ENCODE measurements at regions not wholly inside any gene's neighbourhood (a gene's known extent, or its start where the extent isn't known, plus 50 kb on each side); places are given as distances from the start of the nearest gene placed in this dataset.

DNA sequence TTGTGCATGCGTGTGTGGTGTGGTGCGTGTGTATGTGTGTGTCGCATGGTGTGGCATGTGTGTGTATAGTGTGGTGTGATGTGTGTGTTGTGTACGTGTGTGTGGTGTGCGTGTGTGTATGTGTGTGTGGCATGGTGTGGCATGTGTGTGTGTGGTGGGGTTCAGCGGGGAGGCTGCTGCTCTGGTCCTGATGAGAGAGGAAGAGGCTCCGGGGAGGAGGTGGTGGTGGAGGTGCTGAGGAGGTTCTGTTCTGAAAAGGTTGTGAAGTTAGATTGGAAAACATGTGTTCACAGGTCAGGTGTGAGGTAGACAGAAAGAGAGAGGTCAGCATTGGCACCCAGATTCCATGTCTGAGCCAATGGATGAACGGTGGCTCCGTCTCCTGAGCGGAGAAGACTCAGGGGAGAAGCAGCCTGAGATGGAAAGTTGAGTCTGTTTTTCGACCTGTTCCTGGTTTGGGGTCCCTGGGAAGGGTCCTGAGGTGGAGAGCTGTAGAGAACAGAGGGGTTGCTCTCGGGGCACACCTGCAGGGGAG is 67.2 kb upstream of the HDAC4 start:
- DNase-seq (ENCODE audit: low spot score) = no peak

DNA sequence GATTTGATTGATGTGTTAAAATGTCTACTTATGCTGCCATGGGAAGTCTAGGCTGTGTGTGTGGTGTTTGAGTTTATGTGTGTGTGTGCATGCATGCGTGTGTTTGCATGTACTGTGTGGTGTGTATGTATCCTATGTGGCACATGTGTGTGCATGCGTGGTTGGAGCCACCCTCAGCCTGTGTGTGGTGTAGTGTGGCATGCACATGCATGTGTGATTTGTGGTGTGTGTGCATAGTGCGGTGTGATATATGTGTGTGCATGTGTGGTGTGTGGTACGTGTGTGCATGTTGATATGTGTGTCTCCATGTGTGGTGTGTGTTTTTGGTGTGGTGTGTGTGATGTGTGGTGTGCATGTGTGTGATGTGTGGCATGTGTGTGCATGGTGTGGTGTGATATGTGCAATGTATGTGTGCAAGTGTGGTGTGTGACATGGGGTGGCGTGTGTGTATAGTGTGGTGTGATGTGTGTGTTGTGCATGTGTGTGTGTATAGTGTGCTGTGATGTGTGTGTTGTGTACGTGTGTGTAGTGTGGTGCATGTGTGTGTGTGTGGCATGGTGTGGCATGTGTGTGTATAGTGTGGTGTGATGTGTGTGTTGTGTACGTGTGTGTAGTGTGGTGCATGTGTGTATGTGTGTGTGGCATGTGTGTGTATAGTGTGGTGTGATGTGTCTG is 66.6 kb upstream of the HDAC4 start:
- no peak for DNase-seq (ENCODE audit: low spot score)

DNA sequence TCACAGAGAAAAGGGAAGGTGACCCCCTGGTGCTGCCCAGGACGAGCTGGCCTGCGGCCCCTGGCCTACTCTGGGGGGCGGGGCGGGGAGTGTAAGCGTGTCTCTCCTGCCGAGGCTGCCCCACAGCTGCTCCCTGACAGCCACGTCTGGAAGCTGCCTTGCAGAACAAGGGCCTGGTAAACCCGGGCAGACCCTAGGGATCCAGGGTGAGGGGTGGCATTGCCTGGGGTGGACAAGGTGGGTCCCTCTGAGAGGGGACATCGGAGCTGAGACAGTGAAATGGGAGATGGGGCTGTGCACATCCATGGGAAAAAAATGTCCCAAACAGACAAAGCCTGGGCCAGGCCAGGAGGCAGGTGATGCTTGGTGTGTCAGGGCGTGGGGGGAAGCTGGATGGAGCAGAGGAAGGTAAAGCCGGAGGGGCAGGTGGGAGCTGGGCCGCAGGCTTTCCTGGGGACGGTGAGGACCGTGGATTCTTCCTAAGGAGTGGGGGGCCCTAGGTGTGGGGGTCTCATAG is 66.0 kb upstream of the HDAC4 start:
- DNase-seq (ENCODE audit: low spot score) = no peak

DNA sequence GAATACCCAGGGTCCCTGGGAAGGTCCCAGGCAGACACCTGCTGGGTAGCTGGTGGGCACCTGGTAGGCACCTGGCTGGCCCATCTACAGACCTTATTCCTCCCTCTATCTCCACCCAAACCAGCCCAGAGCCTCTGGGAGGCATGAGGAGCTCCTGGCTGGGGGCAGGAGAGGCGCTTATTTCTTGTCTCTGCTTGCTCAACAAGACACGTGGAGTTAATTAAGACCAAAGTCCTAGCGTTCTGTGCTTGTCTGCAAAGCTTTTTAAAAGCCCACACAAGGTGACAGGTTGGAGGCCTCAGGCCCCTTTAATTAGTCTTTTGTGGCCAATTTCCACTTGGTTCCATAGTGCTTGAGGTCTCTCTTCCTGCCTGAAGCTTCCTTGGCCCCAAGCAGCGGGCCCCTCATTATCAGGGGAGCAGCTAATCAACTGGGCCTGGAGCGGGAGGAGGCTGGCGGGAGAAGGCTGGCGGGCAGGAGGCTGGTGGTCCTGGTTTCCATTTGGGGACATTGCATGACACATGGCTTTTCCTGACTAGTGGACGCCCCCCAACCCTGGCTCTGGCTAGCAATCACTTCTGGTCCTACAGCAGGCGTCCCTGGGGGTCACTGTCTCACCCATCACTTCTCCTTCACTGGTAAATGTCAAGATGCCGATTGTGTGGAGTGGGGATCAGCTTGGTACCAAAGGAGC is 65.4 kb upstream of the HDAC4 start:
- no peak for DNase-seq (ENCODE audit: low spot score)

DNA sequence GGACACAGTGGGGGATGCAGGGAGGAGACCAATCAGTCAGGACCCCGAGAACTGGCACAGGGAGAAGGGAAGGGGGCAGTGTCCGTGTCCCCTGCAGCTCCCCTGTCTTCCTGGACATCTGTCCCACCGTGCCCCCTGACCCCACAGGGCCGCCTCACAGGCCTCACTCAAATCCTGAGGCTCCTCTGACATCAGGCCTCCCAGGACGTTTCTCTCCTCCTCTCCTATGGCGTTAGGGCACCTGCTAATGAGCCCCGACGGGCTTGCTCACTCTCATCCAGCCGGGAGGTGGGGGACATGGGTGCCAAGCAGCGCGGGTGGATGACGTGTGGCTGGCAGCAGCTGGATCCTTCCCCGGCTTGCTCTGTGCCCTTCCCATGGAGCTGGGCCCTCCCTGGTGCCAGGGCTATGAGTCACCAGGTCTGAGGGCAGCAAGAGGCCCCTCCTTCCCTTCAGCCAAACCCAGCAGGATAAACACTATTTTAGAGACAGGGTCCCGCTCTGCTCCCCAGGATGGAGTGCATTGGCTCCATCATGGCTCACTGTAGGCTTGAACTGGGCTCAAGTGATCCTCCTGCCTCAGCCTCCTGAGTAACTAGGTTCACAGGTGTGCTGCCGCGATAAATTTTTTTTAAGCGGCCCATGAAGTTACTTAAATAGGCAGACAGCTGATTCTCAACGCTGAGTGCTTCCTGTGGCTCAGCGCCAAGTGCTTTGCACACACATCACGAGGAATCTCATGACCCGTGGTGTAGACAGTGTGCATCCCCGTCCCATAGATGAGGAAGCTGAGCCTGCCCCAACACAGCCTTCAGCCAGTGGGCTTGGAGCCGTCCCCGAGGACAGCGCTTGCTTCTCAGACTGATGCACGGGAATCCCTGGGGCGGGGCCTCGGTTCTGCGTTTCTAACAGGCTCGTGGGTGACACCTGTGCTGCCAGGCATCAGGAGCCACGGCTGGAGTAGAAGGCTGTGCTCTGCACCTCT is 64.5 kb upstream of the HDAC4 start:
- DNase-seq (ENCODE audit: low spot score) = peak; percentile 87

DNA sequence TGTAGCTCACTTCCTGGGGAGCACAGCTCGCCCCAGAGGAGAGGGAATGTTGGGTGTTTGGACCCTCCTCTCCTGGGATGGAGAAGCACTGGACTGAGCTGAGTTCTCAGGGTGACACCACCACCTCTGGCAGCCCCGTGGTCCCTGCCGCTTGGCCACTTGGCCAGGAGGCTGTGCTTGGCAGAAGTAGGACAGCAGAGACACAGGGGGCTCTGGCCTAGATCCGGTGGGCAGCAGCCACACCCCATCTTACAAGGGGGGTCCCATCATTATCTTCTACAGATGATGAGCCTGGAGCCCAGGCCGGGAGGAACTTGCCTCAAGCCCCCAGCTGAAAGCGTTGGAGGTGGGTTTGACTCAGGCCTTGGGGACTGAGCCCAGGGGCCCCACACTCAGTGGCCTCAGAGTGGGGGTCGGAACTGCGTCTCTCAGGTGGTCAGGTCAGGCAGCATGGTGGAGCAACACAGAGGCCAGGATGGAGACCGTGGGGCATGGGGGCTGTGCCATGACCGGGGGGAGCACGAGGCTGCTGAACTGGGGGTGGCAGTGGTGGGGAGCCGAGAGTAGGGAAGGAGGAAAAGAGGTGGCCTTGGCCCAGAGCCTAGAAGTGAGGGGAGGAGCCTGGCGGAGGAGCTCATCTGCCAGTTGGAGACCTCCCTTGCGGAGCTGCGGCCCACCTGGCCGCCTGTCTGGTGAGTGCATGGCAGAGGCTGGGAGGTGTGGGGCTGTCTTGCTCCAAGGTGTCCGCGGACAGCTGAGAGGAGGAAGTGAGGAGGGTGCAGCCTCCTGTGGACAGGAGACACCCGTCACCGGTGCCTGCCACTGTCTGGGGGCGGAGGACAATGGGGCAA is 63.6 kb upstream of the HDAC4 start:
- no peak for DNase-seq (ENCODE audit: low spot score)

DNA sequence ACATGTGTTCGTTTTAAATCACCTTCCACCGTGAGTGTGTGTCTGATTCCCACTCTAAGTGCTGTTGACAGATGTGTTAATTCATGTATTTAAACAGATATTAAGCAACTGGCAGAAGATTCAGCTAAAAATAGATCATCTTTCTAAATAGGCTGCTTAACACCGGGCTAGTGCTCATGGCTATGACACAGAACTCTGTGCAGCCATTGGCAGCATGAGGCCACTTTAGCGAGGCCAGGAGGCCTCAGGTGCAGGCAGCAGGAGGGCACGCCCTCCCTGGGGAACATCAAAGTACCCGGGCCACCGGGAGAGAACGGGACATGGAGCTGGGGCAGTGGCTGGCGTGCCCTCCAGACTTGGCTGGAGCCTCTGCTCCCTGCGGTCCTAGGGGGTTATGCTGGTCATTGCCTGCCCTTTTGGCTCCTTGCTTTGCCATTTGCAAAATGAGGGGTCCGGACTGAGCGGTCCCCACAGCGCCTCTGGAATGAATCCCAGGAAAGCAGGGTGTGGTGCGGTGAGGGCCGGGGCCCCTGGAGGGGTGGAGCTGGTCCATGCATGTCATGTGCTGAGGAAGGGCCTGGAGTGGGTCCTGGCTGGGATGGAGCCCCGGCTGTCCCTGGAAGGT is 62.8 kb upstream of the HDAC4 start:
- DNase-seq (ENCODE audit: low spot score) = peak; percentile 58

DNA sequence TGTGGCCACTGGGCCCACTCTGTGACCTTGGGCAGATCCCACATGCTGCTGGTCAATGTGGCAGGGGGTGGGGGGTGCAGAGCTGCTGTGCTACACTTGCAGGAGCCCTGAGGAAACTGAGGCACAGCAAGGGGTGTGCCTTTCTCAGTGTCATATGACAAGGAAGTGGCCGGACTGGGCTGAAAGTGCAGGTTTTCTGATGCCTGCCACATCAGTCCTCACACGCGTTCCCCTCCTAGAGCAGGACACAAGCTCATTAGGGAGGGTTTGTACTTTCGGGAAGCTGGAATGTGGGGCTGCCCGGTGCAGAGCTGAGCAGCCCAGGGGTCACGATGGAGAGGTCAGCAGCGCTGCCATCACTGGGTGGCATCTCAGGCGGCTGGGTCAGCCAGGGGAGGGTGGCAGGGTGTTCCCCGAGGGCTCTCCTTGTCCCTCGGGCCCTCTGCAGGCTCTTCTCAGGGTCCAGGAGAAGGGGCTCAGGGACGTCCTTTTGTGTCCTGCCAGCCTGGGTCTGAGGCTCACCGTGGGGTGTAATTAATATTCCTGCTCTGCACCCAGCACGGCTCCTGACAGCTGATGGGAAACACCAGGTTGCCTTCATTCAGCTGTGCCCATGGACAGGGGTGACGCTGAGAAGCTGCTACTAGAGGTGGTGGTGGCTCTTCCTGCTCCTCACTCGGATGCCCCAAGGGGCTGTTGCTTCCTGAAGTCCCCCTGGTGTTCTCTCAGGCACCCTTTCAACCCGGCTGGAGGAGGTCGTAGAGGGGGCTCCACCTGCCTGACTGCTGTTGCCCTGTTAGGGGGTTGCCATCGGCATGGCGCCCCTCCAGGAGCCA is 62.1 kb upstream of the HDAC4 start:
- no peak for DNase-seq (ENCODE audit: low spot score)

DNA sequence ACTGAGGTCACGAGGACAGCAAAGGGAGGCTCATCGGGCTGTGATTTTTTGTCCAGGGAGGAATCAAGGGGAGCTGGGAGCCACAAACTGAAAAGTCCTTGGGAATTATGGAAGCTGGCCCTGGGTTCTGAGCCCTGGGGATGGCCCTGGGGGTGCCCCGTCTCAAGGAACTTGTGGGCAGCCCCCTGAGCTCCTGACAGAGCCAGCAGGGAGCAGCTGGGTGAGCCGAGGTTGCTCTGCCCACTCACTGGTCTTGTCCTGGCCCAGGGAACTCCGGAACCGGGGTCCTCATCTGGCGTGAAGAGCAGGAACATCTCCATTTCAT is 61.3 kb upstream of the HDAC4 start:
- DNase-seq (ENCODE audit: low spot score) = no peak

DNA sequence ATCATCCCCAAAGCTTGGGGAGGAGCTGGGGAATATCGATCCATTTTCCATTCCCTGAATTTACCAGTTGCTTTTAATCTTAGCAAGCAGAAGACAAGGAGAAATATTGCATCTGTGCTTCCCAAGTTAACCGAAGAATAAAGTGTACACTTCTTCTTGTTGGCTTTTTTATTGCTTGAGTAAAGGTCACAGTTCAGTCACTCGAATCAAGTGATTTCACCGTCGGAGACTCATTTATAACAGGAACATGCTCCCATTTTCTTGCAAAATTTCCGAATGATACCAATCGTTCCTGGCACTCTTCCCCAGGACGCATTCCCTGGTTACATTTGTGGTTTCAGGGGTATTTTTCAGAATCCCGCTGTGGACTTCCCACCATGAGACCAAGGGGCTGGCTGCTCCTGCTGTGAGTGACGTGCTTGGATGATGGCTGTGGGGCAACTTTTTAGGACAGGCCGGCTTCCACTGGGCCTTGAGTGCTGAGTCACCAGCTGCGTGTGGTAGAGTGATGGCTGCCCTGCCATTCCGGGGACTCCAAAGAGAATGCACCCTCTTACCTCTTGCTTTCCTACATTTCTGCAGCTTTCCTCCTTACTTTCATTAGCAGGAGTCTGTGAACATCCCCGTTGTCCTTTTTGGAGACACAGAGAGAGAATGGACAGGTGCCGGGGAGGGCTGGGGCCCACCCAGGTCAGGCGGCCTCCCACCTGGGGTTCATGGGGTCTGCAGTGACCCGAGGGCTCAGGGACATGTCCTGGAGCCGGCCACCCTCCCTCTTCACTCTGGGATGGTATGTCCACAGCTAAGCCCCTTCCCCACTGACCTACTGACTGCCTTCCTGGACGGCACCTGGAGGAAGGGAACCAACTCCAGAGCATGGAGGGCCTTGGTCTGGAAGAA is 60.7 kb upstream of the HDAC4 start:
- no peak for DNase-seq (ENCODE audit: low spot score)

DNA sequence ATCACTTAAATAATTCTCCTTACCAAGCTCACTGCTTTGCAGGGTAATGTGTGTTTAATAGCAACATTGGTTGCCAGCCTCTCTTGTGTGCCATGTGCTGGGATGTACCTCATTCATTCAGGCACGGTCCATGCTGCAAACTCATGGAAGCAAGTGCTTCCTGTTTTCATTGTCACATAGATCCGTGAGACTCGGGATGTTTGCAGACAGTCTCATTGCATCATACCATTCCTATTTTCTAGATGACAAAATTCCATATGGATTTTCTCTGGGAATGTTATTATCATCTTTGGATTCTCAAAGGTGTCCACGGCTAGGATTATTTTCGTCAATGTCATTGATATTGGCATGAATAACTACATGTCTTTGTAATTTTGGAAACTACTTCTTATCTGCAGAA is 60.0 kb upstream of the HDAC4 start:
- DNase-seq (ENCODE audit: low spot score) = no peak

DNA sequence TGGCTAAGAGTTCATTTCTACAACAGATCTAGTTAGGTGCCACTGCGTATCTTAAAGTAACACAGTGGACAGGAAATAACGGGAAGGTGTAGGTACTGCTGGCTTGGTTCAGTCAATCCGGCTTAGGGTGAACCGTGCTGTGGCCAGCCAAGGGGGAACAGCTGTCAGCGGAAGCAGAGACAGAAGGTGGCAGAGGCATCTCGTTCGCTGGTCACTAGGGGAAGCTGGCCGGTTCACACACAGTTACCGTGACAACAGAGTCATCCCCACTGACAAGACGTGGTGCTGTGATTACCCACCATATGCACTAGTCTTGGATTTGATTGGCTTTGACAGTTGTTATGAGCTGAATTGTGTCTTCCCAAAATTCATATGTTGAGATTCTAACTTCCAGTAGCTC is 58.8 kb upstream of the HDAC4 start:
- no peak for DNase-seq (ENCODE audit: low spot score)

DNA sequence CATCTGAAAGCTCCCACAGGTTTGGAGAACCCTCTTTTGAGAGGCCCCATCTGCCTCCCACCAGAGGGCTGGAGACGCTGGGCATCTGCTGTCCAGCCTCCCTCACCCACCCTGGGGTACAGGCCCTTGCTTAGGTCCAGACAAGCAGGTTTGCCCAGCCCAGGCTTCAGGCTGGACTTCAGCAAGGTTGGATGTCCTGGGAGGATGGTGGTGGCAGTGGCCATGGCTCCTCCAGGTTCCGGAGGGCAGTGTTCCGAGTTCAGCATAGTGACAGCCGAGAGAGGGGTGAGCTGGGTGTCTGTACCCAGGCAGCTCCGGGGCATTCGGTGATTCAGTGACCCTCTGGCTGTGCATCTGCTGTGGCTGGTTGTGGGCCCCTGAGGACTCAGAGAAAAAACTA is 58.2 kb upstream of the HDAC4 start:
- DNase-seq (ENCODE audit: low spot score) = no peak

DNA sequence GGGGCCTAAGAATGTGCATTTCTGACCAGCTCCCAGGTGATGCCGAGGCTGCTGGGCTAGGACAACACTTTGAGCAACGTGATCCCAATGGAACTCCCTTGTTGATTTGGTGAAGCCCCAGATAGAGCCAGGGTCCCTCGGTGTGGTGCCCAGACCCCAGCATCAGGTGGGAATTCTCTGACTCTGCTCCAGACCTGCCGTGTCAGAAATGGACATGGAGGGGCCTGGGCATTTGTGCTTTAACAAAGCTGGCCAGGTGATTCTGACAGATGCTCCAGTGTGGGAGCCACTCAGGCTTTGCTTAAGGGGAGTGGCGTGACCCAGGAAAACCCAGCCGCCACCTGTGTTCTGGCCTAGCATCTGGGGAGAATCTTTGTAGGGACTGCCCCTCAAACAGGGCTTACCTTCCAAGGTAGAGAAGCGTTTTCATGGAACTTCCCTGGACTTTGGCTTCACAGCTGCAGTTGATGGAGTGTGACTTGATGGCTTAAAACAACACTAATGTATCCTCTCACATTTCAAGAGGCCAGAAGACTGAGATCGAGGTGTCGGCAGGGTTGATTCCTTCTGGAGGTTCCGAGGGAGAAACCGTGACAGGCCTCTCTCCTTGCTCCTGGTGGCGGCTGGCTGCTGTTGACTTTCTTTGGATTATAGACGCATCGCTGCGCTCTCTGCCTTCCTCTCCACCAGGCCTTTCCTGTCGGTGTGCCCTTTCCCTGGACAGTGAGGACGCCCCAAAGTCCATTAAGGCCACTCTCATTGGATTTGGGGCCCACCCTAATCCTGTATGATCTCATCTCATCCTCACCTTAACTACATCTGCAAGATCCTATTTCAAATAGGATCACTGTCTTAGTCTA is 57.0 kb upstream of the HDAC4 start:
- DNase-seq (ENCODE audit: low spot score) = no peak

DNA sequence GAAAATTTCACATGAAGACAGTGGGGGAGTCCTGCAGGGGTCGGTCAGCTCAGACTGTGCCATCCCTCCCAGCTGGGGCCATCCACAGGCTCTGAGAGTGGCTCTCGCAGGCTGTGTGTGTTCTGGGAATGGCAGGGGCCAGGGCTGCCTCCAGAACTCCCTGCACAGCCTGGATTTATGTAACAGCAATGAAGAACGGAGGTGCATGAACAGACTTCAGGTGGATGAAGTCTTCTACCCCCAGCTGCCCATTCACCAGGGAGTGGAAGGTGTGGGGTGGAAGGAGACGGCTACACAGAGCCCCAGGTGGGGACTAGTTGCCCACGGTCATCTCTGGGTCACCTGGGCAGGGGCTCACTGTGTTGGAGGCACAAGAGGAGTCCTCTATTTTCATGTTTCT is 56.1 kb upstream of the HDAC4 start:
- no peak for DNase-seq (ENCODE audit: low spot score)

DNA sequence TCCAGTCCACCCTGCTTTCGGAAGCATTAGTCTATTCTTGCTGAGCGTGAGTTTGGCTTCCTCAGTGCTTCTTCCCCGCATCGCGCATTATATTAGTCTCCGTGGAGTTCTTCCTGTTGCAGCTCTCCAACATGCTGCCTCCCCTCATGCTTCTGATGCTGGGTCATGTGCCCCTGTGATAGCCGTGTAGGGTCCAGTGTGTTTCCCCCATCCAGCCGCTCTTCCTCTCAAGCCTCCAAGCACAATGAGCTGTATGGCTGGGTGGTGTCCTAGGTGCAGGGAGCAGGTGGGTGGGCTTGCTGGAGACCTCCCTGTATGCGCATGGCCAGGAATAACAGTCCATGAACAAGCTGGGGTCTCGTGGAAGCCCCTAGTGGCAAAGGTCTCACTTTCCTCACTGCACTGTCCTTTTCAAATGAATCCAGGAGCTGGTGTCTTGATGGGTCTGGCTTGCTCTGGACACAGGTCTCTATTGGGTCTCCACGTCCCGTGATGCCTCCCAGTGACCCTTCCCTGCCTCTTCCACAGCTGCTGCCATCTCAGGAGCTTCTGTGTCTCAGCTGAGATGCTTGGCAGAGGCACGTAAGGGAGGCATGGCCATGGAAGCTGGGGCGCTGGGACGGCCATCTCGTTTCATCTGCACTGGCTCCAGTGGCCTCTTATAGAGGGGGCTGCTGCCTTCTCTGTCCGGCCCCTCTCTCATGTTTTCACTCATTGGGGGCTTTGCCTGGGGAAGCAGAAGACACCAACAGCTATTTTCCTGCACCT is 54.8 kb upstream of the HDAC4 start:
- DNase-seq (ENCODE audit: low spot score) = no peak

DNA sequence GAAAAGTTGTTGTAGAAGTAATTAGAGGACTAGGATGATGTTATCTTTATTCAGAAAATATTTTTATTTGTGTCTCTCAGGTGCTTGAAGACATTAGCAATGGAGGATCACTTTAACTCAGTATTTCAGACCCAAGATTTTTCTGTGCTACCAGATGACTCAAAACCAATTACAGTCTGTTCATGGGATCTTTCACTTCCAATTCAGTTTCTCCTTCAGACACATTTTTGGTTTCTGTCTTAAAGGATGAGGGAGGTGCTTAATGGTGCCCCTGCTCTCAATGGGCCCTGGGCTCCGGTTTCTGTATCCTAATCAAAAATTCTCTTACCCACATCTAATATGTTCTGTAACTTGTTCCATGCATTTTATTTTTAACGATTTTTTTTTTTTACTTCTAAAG is 53.7 kb upstream of the HDAC4 start:
- no peak for DNase-seq (ENCODE audit: low spot score)

Measured in SW480 (cell line).